H9 (cell line): ENCODE measurements at regions not wholly inside any gene's neighbourhood (a gene's known extent, or its start where the extent isn't known, plus 50 kb on each side); places are given as distances from the start of the nearest gene placed in this dataset.

Experiments used
- DNase-seq: peaks from one replicate; pipeline ENCODE4 v3.0.0-alpha.2; 2017
- H2AFZ ChIP-seq: one replicate; pipeline ENCODE4 v1.6.1; 2013; ENCODE audit warnings: mild to moderate bottlenecking, low read length, control low read depth, moderate library complexity
- H2AK5ac ChIP-seq: 2 replicates; pipeline ENCODE4 v1.6.1; 2013; ENCODE audit warnings: low read length, control low read depth, mixed read lengths; ENCODE audit not compliant: insufficient read length
- H2BK120ac ChIP-seq: one replicate; pipeline ENCODE4 v1.6.1; 2013; ENCODE audit warnings: low read depth, mild to moderate bottlenecking, low read length, control low read depth, inconsistent platforms; ENCODE audit not compliant: poor library complexity, severe bottlenecking
- H2BK12ac ChIP-seq: 2 replicates; pipeline ENCODE4 v1.6.1; 2013; ENCODE audit warnings: low read length, control low read depth, mixed read lengths, low read depth; ENCODE audit not compliant: insufficient read length
- H2BK15ac ChIP-seq: 2 replicates; pipeline ENCODE4 v1.6.1; 2013; ENCODE audit warnings: low read depth, low read length, control low read depth
- H2BK20ac ChIP-seq: one replicate; pipeline ENCODE4 v1.6.1; 2013; ENCODE audit warnings: low read depth, mild to moderate bottlenecking, low read length, control low read depth, inconsistent platforms; ENCODE audit not compliant: poor library complexity, severe bottlenecking
- H2BK5ac ChIP-seq: 2 replicates; pipeline ENCODE4 v1.6.1; 2013; ENCODE audit warnings: low read length, control low read depth, mixed read lengths; ENCODE audit not compliant: insufficient read length
- H3K14ac ChIP-seq: 2 replicates; pipeline ENCODE4 v1.6.1; 2013; ENCODE audit warnings: low read length, control low read depth; ENCODE audit not compliant: insufficient read depth
- H3K18ac ChIP-seq: 2 replicates; pipeline ENCODE4 v1.6.1; 2013; ENCODE audit warnings: low read depth, mild to moderate bottlenecking, mixed read lengths, low read length, control low read depth; ENCODE audit not compliant: insufficient read length
- H3K23ac ChIP-seq: 2 replicates; pipeline ENCODE4 v1.6.1; 2013; ENCODE audit warnings: low read length, control low read depth, mixed read lengths, low read depth; ENCODE audit not compliant: insufficient read length
- H3K23me2 ChIP-seq: 2 replicates; pipeline ENCODE4 v1.6.1; 2013; ENCODE audit warnings: low read depth, mild to moderate bottlenecking, mixed read lengths, low read length, control low read depth; ENCODE audit not compliant: insufficient read length, poor library complexity, severe bottlenecking
- H3K27ac ChIP-seq: 2 replicates; pipeline ENCODE4 v1.5.1; 2013; ENCODE audit warnings: low read length, control low read depth, mixed read lengths, low read depth; ENCODE audit not compliant: insufficient read length
- H3K27me3 ChIP-seq: 2 replicates; pipeline ENCODE4 v1.6.1; 2013; ENCODE audit warnings: low read length, control low read depth, inconsistent platforms; ENCODE audit not compliant: insufficient read depth
- H3K4ac ChIP-seq: 2 replicates; pipeline ENCODE4 v1.6.1; 2013; ENCODE audit warnings: low read depth, mild to moderate bottlenecking, control low read depth, inconsistent platforms, low read length, moderate library complexity
- H3K4me1 ChIP-seq: 2 replicates; pipeline ENCODE4 v1.6.1; 2013; ENCODE audit warnings: low read length, control low read depth, inconsistent platforms; ENCODE audit not compliant: insufficient read depth
- H3K4me2 ChIP-seq: 2 replicates; pipeline ENCODE4 v1.6.1; 2013; ENCODE audit warnings: low read length, control low read depth, mixed read lengths; ENCODE audit not compliant: insufficient read length, insufficient read depth
- H3K56ac ChIP-seq: 2 replicates; pipeline ENCODE4 v1.6.1; 2013; ENCODE audit warnings: low read depth, mild to moderate bottlenecking, mixed read lengths, low read length, control low read depth; ENCODE audit not compliant: insufficient read length
- H3K79me1 ChIP-seq: 2 replicates; pipeline ENCODE4 v1.6.1; 2013; ENCODE audit warnings: low read depth, mild to moderate bottlenecking, moderate library complexity, low read length, control low read depth, inconsistent platforms; ENCODE audit not compliant: insufficient read depth, poor library complexity, severe bottlenecking
- H3K79me2 ChIP-seq: 2 replicates; pipeline ENCODE4 v1.6.1; 2013; ENCODE audit warnings: low read length, control low read depth, inconsistent platforms; ENCODE audit not compliant: insufficient read depth
- H3K9ac ChIP-seq: 2 replicates; pipeline ENCODE4 v1.6.1; 2013; ENCODE audit warnings: low read length, control low read depth, mixed read lengths; ENCODE audit not compliant: insufficient read length; ENCODE audit errors: extremely low read depth
- H3K9me3 ChIP-seq: one replicate; pipeline ENCODE4 v1.6.1; 2013; ENCODE audit warnings: low read depth, low read length, inconsistent platforms; ENCODE audit not compliant: control insufficient read depth
- H3T11ph ChIP-seq: one replicate; pipeline ENCODE4 v1.6.1; 2013; ENCODE audit warnings: mild to moderate bottlenecking, low read length, control low read depth, inconsistent platforms
- H4K20me1 ChIP-seq: one replicate; pipeline ENCODE4 v1.6.1; 2013; ENCODE audit not compliant: control insufficient read depth, insufficient read length, insufficient read depth
- H4K5ac ChIP-seq: 2 replicates; pipeline ENCODE4 v1.6.1; 2013; ENCODE audit warnings: low read depth, mild to moderate bottlenecking, mixed read lengths, low read length, control low read depth; ENCODE audit not compliant: insufficient read length
- H4K8ac ChIP-seq: replicated peaks from 2 replicates; pipeline ENCODE4 v1.6.1; 2013; ENCODE audit warnings: low read length, control low read depth, mixed read lengths, low read depth; ENCODE audit not compliant: insufficient read length
- H4K91ac ChIP-seq: 2 replicates; pipeline ENCODE4 v1.6.1; 2013; ENCODE audit warnings: low read depth, mild to moderate bottlenecking, moderate library complexity, mixed read lengths, low read length, control low read depth; ENCODE audit not compliant: insufficient read length
- H3K27ac Mint-ChIP-seq, 3 experiments: 2 replicates in 2 of 3; 3 replicates in 1 of 3; pipeline ENCODE4 v1.8.0; 2020 to 2021; ENCODE audit warnings: mixed read lengths in 3 of 3, mild to moderate bottlenecking in 1 of 3, moderate library complexity in 1 of 3
- H3K27me3 Mint-ChIP-seq: 2 replicates; pipeline ENCODE4 v1.8.0; 2021; ENCODE audit warnings: low read depth, mild to moderate bottlenecking, moderate library complexity, mixed read lengths
- H3K36me3 Mint-ChIP-seq, 3 experiments: 2 replicates in 2 of 3; 3 replicates in 1 of 3; pipeline ENCODE4 v1.8.0; 2020 to 2021; ENCODE audit warnings: low read depth in 3 of 3, mixed read lengths in 3 of 3; ENCODE audit not compliant: insufficient read depth in 1 of 3
- H3K4me1 Mint-ChIP-seq, 2 experiments: 2 replicates each; pipeline ENCODE4 v1.8.0; 2020; ENCODE audit warnings: mixed read lengths in 2 of 2
- H3K4me3 Mint-ChIP-seq, 2 experiments: 2 replicates in 1 of 2; 3 replicates in 1 of 2; pipeline ENCODE4 v1.8.0; 2020 to 2021; ENCODE audit warnings: mild to moderate bottlenecking in 2 of 2, mixed read lengths in 2 of 2, moderate library complexity in 1 of 2
- H3K9me3 Mint-ChIP-seq, 2 experiments: 2 replicates in 1 of 2; 3 replicates in 1 of 2; pipeline ENCODE4 v1.8.0; 2020; ENCODE audit warnings: mild to moderate bottlenecking in 2 of 2, mixed read lengths in 2 of 2, moderate library complexity in 1 of 2
- CTCF ChIP-seq: fragments of 200-600 bp; sonication (generic); conservative IDR thresholded peaks from 3 replicates; pipeline ENCODE4 v1.8.0; 2021; ENCODE audit warnings: antibody characterized with exemption, mild to moderate bottlenecking
- WGBS: extraction: QIAGEN DNeasy Blood & Tissue Kit; methylation state at CpG from one replicate; pipeline ENCODE4 v1.1.7; 2013; ENCODE audit warnings: missing lambda C conversion rate, low lambda C conversion rate, mixed read lengths; ENCODE audit not compliant: insufficient read length; ENCODE audit errors: extremely low coverage; 5-methylcytosine and 5-hydroxymethylcytosine counted together

GRCh38 chr1:244352156-244352830 lies 99.4 kb downstream of the ADSS2 start:
- H3K4me3 Mint-ChIP-seq, result no peak overlapping the region
- no peak for TF ChIP-seq CTCF
- Histone ChIP-seq H3K79me1 (no peaks in the 10 kb centered on the region), H3K23ac (no peak overlapping the region), H3K4me1 (peaks cover 7% of the 10 kb centered on the region; the same call in 1 of the 2 replicates), H3K4ac (no peak overlapping the region), H4K91ac (no peak overlapping the region), H3K18ac (no peak overlapping the region), H3K27ac (no peak overlapping the region), H3K56ac (no peak overlapping the region), H3K14ac (no peak overlapping the region), H3K27me3 (no peaks in the 10 kb centered on the region), H3K23me2 (no peaks in the 10 kb centered on the region), H4K20me1 (no peaks in the 10 kb centered on the region), H2BK20ac (no peak overlapping the region), H2AFZ (no peak overlapping the region), H3K4me2 (no peak overlapping the region), H2BK120ac (no peak overlapping the region), H3K79me2 (no peaks in the 10 kb centered on the region), H2BK15ac (no peak overlapping the region), H2AK5ac (no peak overlapping the region), H3K9me3 (no peaks in the 10 kb centered on the region), H2BK5ac (no peak overlapping the region), H4K8ac (no peak overlapping the region), H4K5ac (no peak overlapping the region), H3T11ph (no peak overlapping the region), H2BK12ac (no peak overlapping the region), H3K9ac (no peak overlapping the region)
- peak overlapping the region; percentile 3 to 79 (median 41); a peak in 5 of 7 replicates for H3K27ac Mint-ChIP-seq
- DNase-seq, result no peak
- H3K9me3 Mint-ChIP-seq, result peaks cover 2 to 7% of the 10 kb centered on the region in 2 experiments; a peak in 2 of 5 replicates
- H3K4me1 Mint-ChIP-seq, result peaks cover 54 to 57% of the 10 kb centered on the region in 2 experiments
- H3K27me3 Mint-ChIP-seq, result no peaks in the 10 kb centered on the region
- WGBS, result no CpG with 5 or more reads among the region's 7 CpGs
- peaks cover 0 to 7% (median 4%) of the 10 kb centered on the region in 3 experiments; a peak in 2 of 7 replicates for H3K36me3 Mint-ChIP-seq
